ENCODE measurements at regions not wholly inside any gene's neighbourhood (a gene's known extent, or its start where the extent isn't known, plus 50 kb on each side); places are given as distances from the start of the nearest gene placed in this dataset.

GRCh38 chr5:175168882-175169507 lies 275.0 kb downstream of the DRD1 start:
- no peak for DNase-seq (ENCODE audit: low read depth)

- DNase-seq (ENCODE audit: low read depth), result no peak
Measured at GRCh38 chr5:175166026-175166425, 278.0 kb downstream of the DRD1 start.

GRCh38 chr5:175163586-175164275 lies 280.3 kb downstream of the DRD1 start:
- DNase-seq (ENCODE audit: low read depth), result no peak

DNA sequence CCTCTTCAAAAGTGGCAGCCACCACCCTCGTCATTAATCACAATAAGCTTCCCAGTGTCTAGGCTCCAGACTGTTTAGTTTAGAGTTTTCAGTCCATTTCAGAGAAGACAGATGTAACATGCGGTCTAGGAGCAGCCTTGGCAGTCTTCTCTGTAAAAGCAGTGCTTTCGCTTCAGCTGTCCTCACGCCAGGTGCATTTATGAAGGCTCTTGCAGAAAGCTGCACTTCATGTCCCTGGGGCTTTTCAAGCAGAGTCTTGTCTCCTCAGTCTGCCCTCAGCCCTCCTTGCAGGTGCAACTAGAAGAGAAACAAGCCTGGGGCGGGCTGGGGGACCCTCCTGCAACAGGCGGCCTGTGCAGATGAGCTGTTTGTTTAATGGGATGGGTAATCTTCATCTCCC lies 281.9 kb downstream of the DRD1 start:
- DNase-seq (ENCODE audit: low read depth), result no peak

DNA sequence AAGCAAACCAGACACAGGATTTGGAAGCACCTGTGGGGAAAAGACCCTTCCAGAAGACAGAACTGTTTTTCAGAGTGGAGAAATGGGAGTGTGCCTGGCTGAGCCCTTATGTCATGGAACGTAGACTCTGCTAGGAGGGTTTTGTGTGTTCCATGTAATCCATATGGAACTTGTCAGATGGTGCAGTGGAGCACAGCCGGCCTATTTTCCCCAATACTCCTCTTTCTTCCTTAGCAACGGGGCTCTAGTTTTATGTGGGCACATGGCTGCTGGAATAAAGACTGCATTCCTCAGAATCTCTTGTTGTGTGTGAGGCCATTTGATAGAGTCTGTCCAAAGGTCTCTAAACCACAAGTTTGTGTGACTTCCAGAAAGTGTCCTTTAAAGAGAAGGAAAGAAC lies 284.0 kb downstream of the DRD1 start:
- DNase-seq (ENCODE audit: low read depth), result no peak

DNA sequence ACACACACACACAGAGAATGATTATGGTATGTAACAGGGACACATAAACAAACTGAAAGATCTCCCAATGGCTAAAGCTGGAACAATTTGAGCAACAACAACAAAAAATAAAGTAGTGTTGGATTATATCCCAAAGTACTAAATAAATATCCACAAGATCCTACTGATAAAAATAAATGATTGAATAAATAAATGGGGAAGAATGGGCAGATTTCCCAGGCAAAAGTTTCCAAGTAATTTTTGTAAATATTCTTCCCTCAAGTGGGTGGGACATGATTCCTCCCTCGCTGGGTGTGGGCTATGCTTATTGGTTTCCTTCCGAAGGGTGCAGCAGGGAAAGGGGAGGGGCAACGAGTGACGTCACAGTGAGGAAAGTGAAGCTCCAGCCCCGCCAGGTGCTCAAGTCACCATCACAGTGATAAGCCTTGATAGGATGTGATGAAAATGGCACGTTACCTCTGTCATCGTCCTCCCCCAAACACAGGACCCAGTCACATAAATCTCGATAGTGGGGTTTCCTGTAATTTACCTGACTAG lies 295.3 kb downstream of the DRD1 start:
- DNase-seq (ENCODE audit: low read depth), result no peak

- DNase-seq (ENCODE audit: low read depth), result no peak
Measured at GRCh38 chr5:175146733-175147132, 297.2 kb downstream of the DRD1 start.

GRCh38 chr5:175141421-175141820 lies 302.6 kb downstream of the DRD1 start:
- no peak for DNase-seq (ENCODE audit: low read depth)

DNA sequence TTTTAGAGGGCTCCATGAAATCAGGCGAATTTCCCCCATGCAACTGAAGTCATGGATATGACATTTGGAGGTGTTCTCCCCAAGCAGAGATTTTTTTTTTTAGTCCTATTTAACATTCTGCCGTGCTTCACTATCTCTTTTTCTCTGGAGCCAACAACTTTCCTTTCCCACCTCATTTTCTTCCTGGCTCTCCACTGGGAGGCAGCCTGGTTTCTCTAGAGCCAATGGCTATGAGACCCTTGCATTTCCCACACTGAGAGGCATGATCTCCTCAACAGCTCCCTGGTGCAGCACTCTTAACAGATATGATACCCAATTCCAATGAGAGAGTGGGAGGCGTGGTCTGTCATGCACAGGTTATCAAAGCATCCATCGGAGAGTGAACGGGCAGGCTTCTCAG lies 310.8 kb downstream of the DRD1 start:
- no peak for DNase-seq (ENCODE audit: low read depth)

DNA sequence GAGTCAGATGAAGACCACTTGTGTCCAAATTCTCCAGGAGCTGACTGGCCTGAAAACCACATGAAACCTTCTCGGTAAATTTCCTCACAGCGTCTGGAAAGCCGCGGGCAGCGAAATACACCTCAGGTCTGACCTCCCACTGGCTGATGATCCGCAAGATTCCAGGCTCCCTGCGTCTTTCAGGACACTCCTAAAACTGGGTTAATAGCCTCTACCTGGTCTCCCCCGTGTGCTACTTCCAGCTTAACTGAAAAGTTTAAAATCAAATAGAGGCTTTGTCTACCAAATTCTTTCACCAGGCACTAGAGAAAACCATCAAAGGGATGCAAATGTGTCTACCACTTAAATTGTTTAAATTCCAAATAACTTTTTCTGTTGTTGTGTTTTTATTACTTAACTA lies 312.6 kb downstream of the DRD1 start:
- no peak for DNase-seq (ENCODE audit: low read depth)

DNA sequence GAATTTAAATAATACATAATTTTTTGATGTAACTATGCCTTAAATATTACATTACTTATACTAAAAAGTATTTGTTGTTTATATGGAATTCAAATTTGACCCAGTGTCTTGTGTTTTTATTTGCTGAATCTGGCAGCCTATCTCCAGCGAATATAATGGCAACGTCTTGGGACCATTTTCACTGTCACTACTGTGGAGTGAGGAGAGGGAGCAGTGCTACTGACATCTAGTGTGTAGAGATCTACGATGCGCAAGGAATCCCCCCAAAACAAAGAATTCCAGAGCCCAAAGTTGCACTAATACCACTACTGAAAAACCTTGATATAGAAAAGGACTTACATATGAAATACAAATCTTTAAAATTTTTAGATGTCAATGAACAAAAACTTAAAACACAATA lies 314.4 kb downstream of the DRD1 start:
- DNase-seq (ENCODE audit: low read depth), result no peak

GRCh38 chr5:175129121-175129520 lies 314.9 kb downstream of the DRD1 start:
- no peak for DNase-seq (ENCODE audit: low read depth)

GRCh38 chr5:175124821-175125220 lies 319.2 kb downstream of the DRD1 start:
- no peak for DNase-seq (ENCODE audit: low read depth)

- DNase-seq (ENCODE audit: low read depth), result no peak
Measured at GRCh38 chr5:175124251-175124813, 319.6 kb downstream of the DRD1 start.

- DNase-seq (ENCODE audit: low read depth), result no peak
Measured at GRCh38 chr5:175123542-175123941, 320.4 kb downstream of the DRD1 start.

GRCh38 chr5:175121457-175121856 lies 322.5 kb downstream of the DRD1 start:
- DNase-seq (ENCODE audit: low read depth), result no peak

DNA sequence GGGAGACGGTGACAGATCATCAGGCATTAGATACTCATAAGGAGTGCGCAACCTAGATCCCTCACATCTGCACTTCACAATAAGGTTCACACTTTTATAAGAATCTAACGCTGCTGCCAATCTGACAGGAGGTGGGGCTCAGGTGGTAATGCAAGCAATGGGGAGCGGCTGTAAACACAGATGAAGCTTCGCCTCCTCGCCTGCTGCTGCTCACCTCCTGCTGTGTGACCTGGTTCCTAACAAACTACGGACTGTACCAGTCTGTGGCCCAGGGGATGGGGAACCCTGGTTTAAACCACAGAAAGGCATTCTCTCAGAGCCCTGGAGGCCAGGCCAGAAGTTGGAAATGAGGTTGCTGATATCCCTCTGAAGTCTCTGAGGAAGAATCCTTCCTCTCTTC lies 323.6 kb downstream of the DRD1 start:
- no peak for DNase-seq (ENCODE audit: low read depth)

DNA sequence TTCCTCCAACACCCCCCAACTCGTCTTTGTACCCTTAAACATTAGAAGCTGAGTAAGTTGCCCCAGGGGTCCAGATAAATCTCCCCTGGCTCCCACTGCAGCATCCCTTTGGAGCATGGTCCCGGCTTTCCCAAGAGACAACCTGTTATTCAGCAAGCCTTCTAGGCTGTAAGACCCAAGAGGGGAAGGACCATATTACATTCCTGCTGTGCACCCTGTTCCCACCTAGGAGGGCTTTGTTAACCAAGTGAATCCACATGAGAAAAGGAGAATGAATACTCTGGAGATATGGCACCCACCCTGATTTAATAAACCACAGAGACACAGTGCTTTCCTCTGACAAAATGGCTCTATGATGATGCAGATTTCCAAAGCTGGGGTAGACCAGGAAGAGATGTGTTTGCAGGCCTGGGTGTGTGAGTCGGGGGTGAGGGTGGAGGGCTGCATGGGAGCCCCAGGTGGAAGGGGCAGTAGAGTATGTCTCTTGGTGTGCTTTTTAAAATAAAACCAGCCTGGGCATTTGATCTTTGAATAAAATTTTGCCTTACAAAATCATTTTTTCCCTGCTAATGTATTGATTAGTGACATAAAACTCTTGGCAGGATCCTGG lies 325.2 kb downstream of the DRD1 start:
- DNase-seq (ENCODE audit: low read depth), result no peak

- no peak for DNase-seq (ENCODE audit: low read depth)
Measured at GRCh38 chr5:175116466-175117048, 327.4 kb downstream of the DRD1 start.

- no peak for DNase-seq (ENCODE audit: low read depth)
Measured at GRCh38 chr5:175115831-175116230, 328.2 kb downstream of the DRD1 start.

GRCh38 chr5:175113947-175114346 lies 330.0 kb downstream of the DRD1 start:
- no peak for DNase-seq (ENCODE audit: low read depth)

GRCh38 chr5:175109058-175109755 lies 334.8 kb downstream of the DRD1 start:
- DNase-seq (ENCODE audit: low read depth), result no peak
